GM23338 (cell line): ENCODE measurements at regions not wholly inside any gene's neighbourhood (a gene's known extent, or its start where the extent isn't known, plus 50 kb on each side); places are given as distances from the start of the nearest gene placed in this dataset.

Experiments
- ATAC-seq: fragments of 200-7000 bp; cut with Tn5 transposase; 3 replicates; pipeline ENCODE4 v1.9.1; 2020
- DNase-seq: peaks from one replicate; pipeline ENCODE4 v3.0.0-alpha.2; 2015; ENCODE audit warnings: low spot score
- H2AFZ ChIP-seq: fragments of 200-600 bp; sonication (generic); 2 replicates; pipeline ENCODE4 v1.8.0; 2016; ENCODE audit warnings: antibody characterized with exemption, mild to moderate bottlenecking, moderate library complexity
- H3F3A ChIP-seq: fragments of 200-600 bp; sonication (generic); replicated peaks from 2 replicates; pipeline ENCODE4 v1.8.0; 2017; ENCODE audit warnings: antibody characterized with exemption, mixed run types, low read depth
- H3K27ac ChIP-seq: fragments of 200-600 bp; sonication (generic); 2 replicates; pipeline ENCODE4 v1.6.1; 2016; ENCODE audit warnings: low read depth
- H3K27me3 ChIP-seq: fragments of 200-600 bp; sonication (generic); 2 replicates; pipeline ENCODE4 v1.8.0; 2016; ENCODE audit warnings: mild to moderate bottlenecking, mixed run types, moderate library complexity; ENCODE audit not compliant: insufficient read depth
- H3K36me3 ChIP-seq: fragments of 200-600 bp; sonication (generic); 2 replicates; pipeline ENCODE4 v1.8.0; 2016; ENCODE audit warnings: mild to moderate bottlenecking; ENCODE audit not compliant: insufficient read depth
- H3K4me1 ChIP-seq: fragments of 200-600 bp; sonication (generic); 2 replicates; pipeline ENCODE4 v1.8.0; 2016; ENCODE audit warnings: mild to moderate bottlenecking, moderate library complexity; ENCODE audit not compliant: insufficient read depth
- H3K4me2 ChIP-seq: fragments of 200-600 bp; sonication (generic); 2 replicates; pipeline ENCODE4 v1.7.1; 2017; ENCODE audit warnings: mixed run types
- H3K4me3 ChIP-seq: fragments of 200-600 bp; sonication (generic); 2 replicates; pipeline ENCODE4 v1.6.1; 2016; ENCODE audit warnings: mixed run types
- H3K79me2 ChIP-seq: fragments of 200-600 bp; sonication (generic); replicated peaks from 2 replicates; pipeline ENCODE4 v1.8.0; 2017; ENCODE audit warnings: mild to moderate bottlenecking; ENCODE audit not compliant: insufficient read depth
- H3K9me2 ChIP-seq: fragments of 200-600 bp; sonication (generic); 2 replicates; pipeline ENCODE4 v1.8.0; 2017; ENCODE audit not compliant: insufficient read depth
- H4K20me1 ChIP-seq: fragments of 200-600 bp; sonication (generic); replicated peaks from 2 replicates; pipeline ENCODE4 v1.8.0; 2017; ENCODE audit warnings: mild to moderate bottlenecking; ENCODE audit not compliant: insufficient read depth
- H3K27ac Mint-ChIP-seq: 2 replicates; pipeline ENCODE4 v1.8.0; 2020; ENCODE audit warnings: inconsistent platforms, mild to moderate bottlenecking, moderate library complexity, mixed read lengths
- H3K27me3 Mint-ChIP-seq: 3 replicates; pipeline ENCODE4 v1.8.0; 2022; ENCODE audit warnings: low read depth, mild to moderate bottlenecking, moderate library complexity, mixed read lengths, inconsistent platforms; ENCODE audit not compliant: insufficient read depth, poor library complexity
- H3K36me3 Mint-ChIP-seq: 3 replicates; pipeline ENCODE4 v1.8.0; 2021; ENCODE audit warnings: low read depth, mild to moderate bottlenecking, inconsistent platforms, moderate library complexity, mixed read lengths
- H3K4me1 Mint-ChIP-seq: 3 replicates; pipeline ENCODE4 v1.8.0; 2020; ENCODE audit warnings: mild to moderate bottlenecking, inconsistent platforms, mixed read lengths
- H3K4me3 Mint-ChIP-seq: 3 replicates; pipeline ENCODE4 v1.8.0; 2021; ENCODE audit warnings: moderate library complexity, mild to moderate bottlenecking, inconsistent platforms, mixed read lengths
- H3K9me3 Mint-ChIP-seq: 3 replicates; pipeline ENCODE4 v1.8.0; 2020; ENCODE audit warnings: moderate library complexity, mild to moderate bottlenecking, inconsistent platforms, mixed read lengths
- CREB1 ChIP-seq: fragments of 250-450 bp; sonication (Bioruptor Pico); IDR thresholded peaks from 2 replicates; pipeline ENCODE4 v1.5.0; 2020; ENCODE audit warnings: low read depth, mild to moderate bottlenecking, moderate library complexity
- CTCF ChIP-seq, 2 experiments: fragments of 200-600 bp in 1 of 2; sonication (generic) in 1 of 2; conservative IDR thresholded peaks; 2 replicates each; pipeline versions ENCODE4 v1.5.1 to v1.6.1; 2016 to 2017; ENCODE audit warnings: antibody characterized with exemption in 2 of 2, low read depth in 2 of 2, mild to moderate bottlenecking in 2 of 2, moderate library complexity in 1 of 2
- ETS1 ChIP-seq: IDR thresholded peaks from 2 replicates; pipeline ENCODE4 v1.6.1; 2016; ENCODE audit warnings: antibody characterized with exemption
- EZH2phosphoT487 ChIP-seq: fragments of 200-600 bp; sonication (generic); IDR thresholded peaks from one replicate; pipeline ENCODE4 v1.8.1; 2018; ENCODE audit warnings: antibody characterized with exemption; ENCODE audit not compliant: unreplicated experiment
- JUNB ChIP-seq: IDR thresholded peaks from one replicate; pipeline ENCODE4 v1.6.1; 2016; ENCODE audit warnings: antibody characterized with exemption; ENCODE audit not compliant: unreplicated experiment
- NANOG ChIP-seq: IDR thresholded peaks from 2 replicates; pipeline ENCODE4 v1.6.1; 2016; ENCODE audit warnings: antibody characterized with exemption, borderline replicate concordance
- POLR2AphosphoS5 ChIP-seq: IDR thresholded peaks from 2 replicates; pipeline ENCODE4 v1.6.1; 2016; ENCODE audit warnings: antibody characterized with exemption, low read depth
- REST ChIP-seq: IDR thresholded peaks from one replicate; pipeline ENCODE4 v1.6.1; 2018; ENCODE audit warnings: antibody characterized with exemption; ENCODE audit not compliant: unreplicated experiment
- STAT1 ChIP-seq: IDR thresholded peaks from one replicate; pipeline ENCODE4 v1.6.1; 2016; ENCODE audit warnings: antibody characterized with exemption; ENCODE audit not compliant: unreplicated experiment
- ZNF114 ChIP-seq: fragments of 250-450 bp; sonication (Bioruptor Pico); IDR thresholded peaks from 2 replicates; pipeline ENCODE4 v1.5.0; 2020; ENCODE audit warnings: mild to moderate bottlenecking, moderate library complexity
- ZNF331 ChIP-seq: fragments of 250-450 bp; sonication (Bioruptor Pico); IDR thresholded peaks from 2 replicates; pipeline ENCODE4 v1.5.0; 2020; ENCODE audit warnings: low read depth, mild to moderate bottlenecking, moderate library complexity

GRCh38 chr6:11486486-11486885 is 51.1 kb upstream of the TMEM170B start (continued):
- TF ChIP-seq REST (no peak), ZNF331 (CRISPR knock-in tag) (no peak), CTCF (conservative IDR thresholded peaks at IDR 0.05; ENCODE audit: low read depth in 2 of 2) (no peak), ETS1 (no peak), NANOG (no peak), STAT1 (no peak), POLR2AphosphoS5 (no peak), CREB1 (CRISPR knock-in tag) (no peak), ZNF114 (CRISPR knock-in tag) (no peak), JUNB (no peak)

- Histone ChIP-seq H3K4me1 (no peaks in the 10 kb centered on the region), H3F3A (no peaks in the 10 kb centered on the region), H3K9me2 (peaks cover 8% of the 10 kb centered on the region; the same call in 1 of the 2 replicates), H2AFZ (peak overlapping the region; percentile 24; the same call in 1 of the 2 replicates), H3K4me2 (no peak overlapping the region), H3K79me2 (no peaks in the 10 kb centered on the region), H3K27me3 (no peaks in the 10 kb centered on the region), H3K36me3 (no peaks in the 10 kb centered on the region), H3K27ac (no peak overlapping the region), H3K4me3 (no peak overlapping the region), H4K20me1 (no peaks in the 10 kb centered on the region)
- no peak overlapping the region for H3K4me3 Mint-ChIP-seq
- no peaks in the 10 kb centered on the region for H3K9me3 Mint-ChIP-seq
- H3K4me1 Mint-ChIP-seq = peaks cover 13% of the 10 kb centered on the region
- H3K27me3 Mint-ChIP-seq = no peaks in the 10 kb centered on the region
- DNase-seq (no peak), ATAC-seq (no peak)
- H3K36me3 Mint-ChIP-seq = no peaks in the 10 kb centered on the region
- no peak overlapping the region for H3K27ac Mint-ChIP-seq
- no peak for TF ChIP-seq EZH2phosphoT487
- TF ChIP-seq ETS1 = no peak
- no peak for TF ChIP-seq CTCF (conservative IDR thresholded peaks at IDR 0.05; ENCODE audit: low read depth in 2 of 2)
- TF ChIP-seq NANOG = no peak
Measured at GRCh38 chr6:11486051-11486450, 51.5 kb upstream of the TMEM170B start.
